GM23338 (cell line): ENCODE measurements at regions not wholly inside any gene's neighbourhood (a gene's known extent, or its start where the extent isn't known, plus 50 kb on each side); places are given as distances from the start of the nearest gene placed in this dataset.

Source experiments
- ATAC-seq: fragments of 200-7000 bp; cut with Tn5 transposase; 3 replicates; pipeline ENCODE4 v1.9.1; 2020
- DNase-seq: peaks from one replicate; pipeline ENCODE4 v3.0.0-alpha.2; 2015; ENCODE audit warnings: low spot score
- H2AFZ ChIP-seq: fragments of 200-600 bp; sonication (generic); 2 replicates; pipeline ENCODE4 v1.8.0; 2016; ENCODE audit warnings: antibody characterized with exemption, mild to moderate bottlenecking, moderate library complexity
- H3F3A ChIP-seq: fragments of 200-600 bp; sonication (generic); replicated peaks from 2 replicates; pipeline ENCODE4 v1.8.0; 2017; ENCODE audit warnings: antibody characterized with exemption, mixed run types, low read depth
- H3K27ac ChIP-seq: fragments of 200-600 bp; sonication (generic); 2 replicates; pipeline ENCODE4 v1.6.1; 2016; ENCODE audit warnings: low read depth
- H3K27me3 ChIP-seq: fragments of 200-600 bp; sonication (generic); 2 replicates; pipeline ENCODE4 v1.8.0; 2016; ENCODE audit warnings: mild to moderate bottlenecking, mixed run types, moderate library complexity; ENCODE audit not compliant: insufficient read depth
- H3K36me3 ChIP-seq: fragments of 200-600 bp; sonication (generic); 2 replicates; pipeline ENCODE4 v1.8.0; 2016; ENCODE audit warnings: mild to moderate bottlenecking; ENCODE audit not compliant: insufficient read depth
- H3K4me1 ChIP-seq: fragments of 200-600 bp; sonication (generic); 2 replicates; pipeline ENCODE4 v1.8.0; 2016; ENCODE audit warnings: mild to moderate bottlenecking, moderate library complexity; ENCODE audit not compliant: insufficient read depth
- H3K4me2 ChIP-seq: fragments of 200-600 bp; sonication (generic); 2 replicates; pipeline ENCODE4 v1.7.1; 2017; ENCODE audit warnings: mixed run types
- H3K4me3 ChIP-seq: fragments of 200-600 bp; sonication (generic); 2 replicates; pipeline ENCODE4 v1.6.1; 2016; ENCODE audit warnings: mixed run types
- H3K79me2 ChIP-seq: fragments of 200-600 bp; sonication (generic); replicated peaks from 2 replicates; pipeline ENCODE4 v1.8.0; 2017; ENCODE audit warnings: mild to moderate bottlenecking; ENCODE audit not compliant: insufficient read depth
- H3K9me2 ChIP-seq: fragments of 200-600 bp; sonication (generic); 2 replicates; pipeline ENCODE4 v1.8.0; 2017; ENCODE audit not compliant: insufficient read depth
- H4K20me1 ChIP-seq: fragments of 200-600 bp; sonication (generic); replicated peaks from 2 replicates; pipeline ENCODE4 v1.8.0; 2017; ENCODE audit warnings: mild to moderate bottlenecking; ENCODE audit not compliant: insufficient read depth
- H3K27ac Mint-ChIP-seq: 2 replicates; pipeline ENCODE4 v1.8.0; 2020; ENCODE audit warnings: inconsistent platforms, mild to moderate bottlenecking, moderate library complexity, mixed read lengths
- H3K27me3 Mint-ChIP-seq: 3 replicates; pipeline ENCODE4 v1.8.0; 2022; ENCODE audit warnings: low read depth, mild to moderate bottlenecking, moderate library complexity, mixed read lengths, inconsistent platforms; ENCODE audit not compliant: insufficient read depth, poor library complexity
- H3K36me3 Mint-ChIP-seq: 3 replicates; pipeline ENCODE4 v1.8.0; 2021; ENCODE audit warnings: low read depth, mild to moderate bottlenecking, inconsistent platforms, moderate library complexity, mixed read lengths
- H3K4me1 Mint-ChIP-seq: 3 replicates; pipeline ENCODE4 v1.8.0; 2020; ENCODE audit warnings: mild to moderate bottlenecking, inconsistent platforms, mixed read lengths
- H3K4me3 Mint-ChIP-seq: 3 replicates; pipeline ENCODE4 v1.8.0; 2021; ENCODE audit warnings: moderate library complexity, mild to moderate bottlenecking, inconsistent platforms, mixed read lengths
- H3K9me3 Mint-ChIP-seq: 3 replicates; pipeline ENCODE4 v1.8.0; 2020; ENCODE audit warnings: moderate library complexity, mild to moderate bottlenecking, inconsistent platforms, mixed read lengths
- CREB1 ChIP-seq: fragments of 250-450 bp; sonication (Bioruptor Pico); IDR thresholded peaks from 2 replicates; pipeline ENCODE4 v1.5.0; 2020; ENCODE audit warnings: low read depth, mild to moderate bottlenecking, moderate library complexity
- EZH2 ChIP-seq: fragments of 200-600 bp; sonication (generic); IDR thresholded peaks from one replicate; pipeline ENCODE4 v1.8.0; 2017; ENCODE audit warnings: antibody characterized with exemption, mild to moderate bottlenecking, low read depth; ENCODE audit not compliant: unreplicated experiment
- EZH2phosphoT487 ChIP-seq: fragments of 200-600 bp; sonication (generic); IDR thresholded peaks from one replicate; pipeline ENCODE4 v1.8.1; 2018; ENCODE audit warnings: antibody characterized with exemption; ENCODE audit not compliant: unreplicated experiment
- JUNB ChIP-seq: IDR thresholded peaks from one replicate; pipeline ENCODE4 v1.6.1; 2016; ENCODE audit warnings: antibody characterized with exemption; ENCODE audit not compliant: unreplicated experiment
- NANOG ChIP-seq: IDR thresholded peaks from 2 replicates; pipeline ENCODE4 v1.6.1; 2016; ENCODE audit warnings: antibody characterized with exemption, borderline replicate concordance
- POLR2AphosphoS5 ChIP-seq: IDR thresholded peaks from 2 replicates; pipeline ENCODE4 v1.6.1; 2016; ENCODE audit warnings: antibody characterized with exemption, low read depth
- ZNF114 ChIP-seq: fragments of 250-450 bp; sonication (Bioruptor Pico); IDR thresholded peaks from 2 replicates; pipeline ENCODE4 v1.5.0; 2020; ENCODE audit warnings: mild to moderate bottlenecking, moderate library complexity
- TF ChIP-seq, protein P1 (sequence below), 2 experiments: fragments of 200-600 bp in 1 of 2; sonication (generic) in 1 of 2; conservative IDR thresholded peaks; 2 replicates each; pipeline versions ENCODE4 v1.5.1 to v1.6.1; 2016 to 2017; ENCODE audit warnings: antibody characterized with exemption in 2 of 2, low read depth in 2 of 2, mild to moderate bottlenecking in 2 of 2, moderate library complexity in 1 of 2
- TF ChIP-seq, protein P2 (sequence below): IDR thresholded peaks from 2 replicates; pipeline ENCODE4 v1.6.1; 2016; ENCODE audit warnings: antibody characterized with exemption
- TF ChIP-seq, protein P3 (sequence below): IDR thresholded peaks from one replicate; pipeline ENCODE4 v1.6.1; 2018; ENCODE audit warnings: antibody characterized with exemption; ENCODE audit not compliant: unreplicated experiment

DNA sequence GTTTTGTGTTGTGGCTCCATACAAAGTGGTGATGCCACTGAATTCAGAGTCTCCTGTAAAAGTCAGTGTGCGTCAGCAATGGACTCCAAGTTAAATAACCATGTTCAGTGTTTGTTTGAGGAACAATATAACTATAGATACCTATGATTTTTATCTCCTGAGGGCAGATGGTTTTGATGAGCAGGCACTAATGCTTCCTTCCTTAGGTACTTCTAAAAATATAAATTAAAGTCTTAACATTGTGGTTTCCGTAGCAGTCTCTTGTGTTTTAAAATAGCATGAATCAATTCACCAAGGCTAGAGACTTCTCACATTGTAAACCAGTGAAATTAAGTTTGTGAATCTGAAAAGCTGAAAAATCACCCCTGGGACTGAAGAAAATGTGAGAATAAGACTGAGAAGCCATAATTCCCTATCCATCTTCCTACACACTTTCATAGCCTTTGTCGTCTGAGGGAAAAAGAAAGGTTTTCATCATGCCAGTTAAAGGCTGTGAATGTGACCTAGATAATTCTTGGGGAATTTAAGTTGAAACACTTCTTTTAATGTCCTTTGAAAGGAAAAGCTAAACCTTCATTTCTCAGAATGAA is 1502.9 kb downstream of the CDH11 start (continued):
- TF ChIP-seq, protein P1, sequence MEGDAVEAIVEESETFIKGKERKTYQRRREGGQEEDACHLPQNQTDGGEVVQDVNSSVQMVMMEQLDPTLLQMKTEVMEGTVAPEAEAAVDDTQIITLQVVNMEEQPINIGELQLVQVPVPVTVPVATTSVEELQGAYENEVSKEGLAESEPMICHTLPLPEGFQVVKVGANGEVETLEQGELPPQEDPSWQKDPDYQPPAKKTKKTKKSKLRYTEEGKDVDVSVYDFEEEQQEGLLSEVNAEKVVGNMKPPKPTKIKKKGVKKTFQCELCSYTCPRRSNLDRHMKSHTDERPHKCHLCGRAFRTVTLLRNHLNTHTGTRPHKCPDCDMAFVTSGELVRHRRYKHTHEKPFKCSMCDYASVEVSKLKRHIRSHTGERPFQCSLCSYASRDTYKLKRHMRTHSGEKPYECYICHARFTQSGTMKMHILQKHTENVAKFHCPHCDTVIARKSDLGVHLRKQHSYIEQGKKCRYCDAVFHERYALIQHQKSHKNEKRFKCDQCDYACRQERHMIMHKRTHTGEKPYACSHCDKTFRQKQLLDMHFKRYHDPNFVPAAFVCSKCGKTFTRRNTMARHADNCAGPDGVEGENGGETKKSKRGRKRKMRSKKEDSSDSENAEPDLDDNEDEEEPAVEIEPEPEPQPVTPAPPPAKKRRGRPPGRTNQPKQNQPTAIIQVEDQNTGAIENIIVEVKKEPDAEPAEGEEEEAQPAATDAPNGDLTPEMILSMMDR (conservative IDR thresholded peaks at IDR 0.05; ENCODE audit: low read depth in 2 of 2) = no peak
- TF ChIP-seq CREB1 (CRISPR knock-in tag) = no peak
- TF ChIP-seq, protein P2, sequence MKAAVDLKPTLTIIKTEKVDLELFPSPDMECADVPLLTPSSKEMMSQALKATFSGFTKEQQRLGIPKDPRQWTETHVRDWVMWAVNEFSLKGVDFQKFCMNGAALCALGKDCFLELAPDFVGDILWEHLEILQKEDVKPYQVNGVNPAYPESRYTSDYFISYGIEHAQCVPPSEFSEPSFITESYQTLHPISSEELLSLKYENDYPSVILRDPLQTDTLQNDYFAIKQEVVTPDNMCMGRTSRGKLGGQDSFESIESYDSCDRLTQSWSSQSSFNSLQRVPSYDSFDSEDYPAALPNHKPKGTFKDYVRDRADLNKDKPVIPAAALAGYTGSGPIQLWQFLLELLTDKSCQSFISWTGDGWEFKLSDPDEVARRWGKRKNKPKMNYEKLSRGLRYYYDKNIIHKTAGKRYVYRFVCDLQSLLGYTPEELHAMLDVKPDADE = no peak
- TF ChIP-seq, protein P3, sequence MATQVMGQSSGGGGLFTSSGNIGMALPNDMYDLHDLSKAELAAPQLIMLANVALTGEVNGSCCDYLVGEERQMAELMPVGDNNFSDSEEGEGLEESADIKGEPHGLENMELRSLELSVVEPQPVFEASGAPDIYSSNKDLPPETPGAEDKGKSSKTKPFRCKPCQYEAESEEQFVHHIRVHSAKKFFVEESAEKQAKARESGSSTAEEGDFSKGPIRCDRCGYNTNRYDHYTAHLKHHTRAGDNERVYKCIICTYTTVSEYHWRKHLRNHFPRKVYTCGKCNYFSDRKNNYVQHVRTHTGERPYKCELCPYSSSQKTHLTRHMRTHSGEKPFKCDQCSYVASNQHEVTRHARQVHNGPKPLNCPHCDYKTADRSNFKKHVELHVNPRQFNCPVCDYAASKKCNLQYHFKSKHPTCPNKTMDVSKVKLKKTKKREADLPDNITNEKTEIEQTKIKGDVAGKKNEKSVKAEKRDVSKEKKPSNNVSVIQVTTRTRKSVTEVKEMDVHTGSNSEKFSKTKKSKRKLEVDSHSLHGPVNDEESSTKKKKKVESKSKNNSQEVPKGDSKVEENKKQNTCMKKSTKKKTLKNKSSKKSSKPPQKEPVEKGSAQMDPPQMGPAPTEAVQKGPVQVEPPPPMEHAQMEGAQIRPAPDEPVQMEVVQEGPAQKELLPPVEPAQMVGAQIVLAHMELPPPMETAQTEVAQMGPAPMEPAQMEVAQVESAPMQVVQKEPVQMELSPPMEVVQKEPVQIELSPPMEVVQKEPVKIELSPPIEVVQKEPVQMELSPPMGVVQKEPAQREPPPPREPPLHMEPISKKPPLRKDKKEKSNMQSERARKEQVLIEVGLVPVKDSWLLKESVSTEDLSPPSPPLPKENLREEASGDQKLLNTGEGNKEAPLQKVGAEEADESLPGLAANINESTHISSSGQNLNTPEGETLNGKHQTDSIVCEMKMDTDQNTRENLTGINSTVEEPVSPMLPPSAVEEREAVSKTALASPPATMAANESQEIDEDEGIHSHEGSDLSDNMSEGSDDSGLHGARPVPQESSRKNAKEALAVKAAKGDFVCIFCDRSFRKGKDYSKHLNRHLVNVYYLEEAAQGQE = no peak
- TF ChIP-seq ZNF114 (CRISPR knock-in tag) = no peak

DNA sequence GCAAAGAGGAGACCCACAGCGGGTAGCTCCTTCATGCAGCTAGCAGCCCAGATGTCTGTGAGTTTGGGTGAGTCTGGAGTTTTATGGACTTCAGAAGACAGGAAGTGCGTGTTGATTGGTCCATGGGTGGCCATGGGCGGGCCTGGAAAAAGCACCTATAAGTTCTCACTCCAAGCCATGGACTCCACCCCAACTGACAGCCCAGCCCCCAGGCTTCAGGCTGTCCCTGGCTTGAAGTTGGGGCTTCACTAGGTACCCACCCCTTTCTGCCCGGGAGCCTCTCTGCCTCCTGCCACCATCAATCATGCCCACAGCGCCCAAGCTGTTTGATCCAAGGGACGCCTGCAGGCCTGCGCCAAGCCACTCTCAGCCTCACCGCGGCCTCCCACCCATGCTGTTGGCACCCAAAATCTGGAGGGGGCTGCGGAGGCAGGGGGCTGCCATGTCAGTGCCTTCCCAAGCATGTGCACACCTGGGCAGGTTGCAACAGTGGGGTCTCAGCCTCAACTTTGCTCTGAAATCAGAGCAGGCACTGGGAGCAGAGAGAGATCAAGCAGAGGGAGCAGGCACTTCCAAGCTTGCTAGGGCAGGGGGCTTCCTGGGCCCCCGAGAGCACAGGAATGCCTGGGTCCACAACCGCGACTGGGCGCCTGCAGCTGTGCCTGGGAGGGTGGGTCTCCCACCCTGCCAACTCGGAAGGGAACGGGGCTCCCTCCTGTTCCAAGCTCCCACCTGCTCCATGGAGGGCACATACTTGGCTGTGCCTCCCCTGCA is 1503.7 kb downstream of the CDH11 start:
- peak; percentile 76 for ATAC-seq
- Histone ChIP-seq H3K4me1 (peaks cover 1% of the 10 kb centered on the region), H3K79me2 (no peaks in the 10 kb centered on the region), H3F3A (no peaks in the 10 kb centered on the region), H3K4me3 (peak overlapping the region; percentile 65), H3K4me2 (peak overlapping the region; percentile 84), H3K9me2 (peaks cover 8% of the 10 kb centered on the region; the same call in 1 of the 2 replicates), H3K27me3 (peaks cover 7% of the 10 kb centered on the region; the same call in 1 of the 2 replicates), H4K20me1 (no peaks in the 10 kb centered on the region), H3K36me3 (no peaks in the 10 kb centered on the region), H3K27ac (no peak overlapping the region), H2AFZ (peak overlapping the region; percentile 96)
- H3K9me3 Mint-ChIP-seq = peaks cover 4% of the 10 kb centered on the region; the same call in 1 of the 3 replicates
- peak; percentile 55 for DNase-seq
- peaks cover 4% of the 10 kb centered on the region; the same call in 1 of the 3 replicates for H3K36me3 Mint-ChIP-seq
- TF ChIP-seq EZH2 = no peak
- no peak for TF ChIP-seq JUNB
- no peak for TF ChIP-seq EZH2phosphoT487
- TF ChIP-seq, protein P3 = no peak
- TF ChIP-seq ZNF114 (CRISPR knock-in tag) = no peak
- TF ChIP-seq NANOG = no peak
- TF ChIP-seq POLR2AphosphoS5 = peak; percentile 61
- TF ChIP-seq CREB1 (CRISPR knock-in tag) = no peak
- TF ChIP-seq, protein P2 = no peak
- H3K4me3 Mint-ChIP-seq = peak overlapping the region; percentile 63; the same call in 2 of the 3 replicates
- H3K27ac Mint-ChIP-seq = no peak overlapping the region
- peaks cover 3% of the 10 kb centered on the region for H3K4me1 Mint-ChIP-seq
- H3K27me3 Mint-ChIP-seq = peaks cover 3% of the 10 kb centered on the region
